ENCODE measurements at regions not wholly inside any gene's neighbourhood (a gene's known extent, or its start where the extent isn't known, plus 50 kb on each side); places are given as distances from the start of the nearest gene placed in this dataset.
A peak's percentile ranks its signal among the peaks of the same experiment; 100 is the strongest.

GRCh38 chr9:16174915-16175314, 622.1 kb downstream of the CCDC171 start:
- no peak for DNase-seq
- H3K27ac Mint-ChIP-seq = no peak overlapping the region
- CTCF ChIA-PET = no interaction called here
- H3K4me1 Mint-ChIP-seq (ENCODE audit: low read depth) = no peaks in the 10 kb centered on the region
- H3K36me3 Mint-ChIP-seq (ENCODE audit: low read depth) = no peaks in the 10 kb centered on the region
- H3K9me3 Mint-ChIP-seq = no peaks in the 10 kb centered on the region
- H3K4me3 Mint-ChIP-seq = no peak overlapping the region
- peaks cover 6% of the 10 kb centered on the region for H3K27me3 Mint-ChIP-seq (ENCODE audit: low read depth)
- intact Hi-C loops (cut with micrococcal nuclease) = no loop called here

DNA sequence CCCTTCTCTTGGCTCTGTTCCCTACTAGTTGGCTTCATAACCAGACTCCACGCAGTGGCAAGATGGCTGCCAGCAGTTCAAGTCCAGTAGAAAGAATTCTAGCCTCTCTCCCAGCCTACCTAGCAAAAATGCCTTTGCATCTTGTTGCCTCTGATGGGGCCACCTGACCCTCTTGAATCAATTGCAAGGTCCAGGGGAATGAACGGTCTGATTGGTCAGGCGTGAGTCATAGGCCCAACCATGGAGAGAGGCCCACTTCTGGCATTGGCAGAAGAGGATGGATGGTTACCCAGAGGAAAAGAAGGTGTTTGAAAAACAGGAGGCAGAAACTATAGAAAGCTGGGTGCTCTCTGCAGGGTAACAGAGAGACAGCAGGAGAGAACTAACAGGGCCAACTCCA, 622.6 kb downstream of the CCDC171 start:
- CTCF ChIA-PET = no interaction called here
- H3K4me1 Mint-ChIP-seq (ENCODE audit: low read depth) = no peaks in the 10 kb centered on the region

GRCh38 chr9:16178294-16178693, 625.5 kb downstream of the CCDC171 start:
- intact Hi-C loops (cut with micrococcal nuclease) = no loop called here
- no peaks in the 10 kb centered on the region for H3K9me3 Mint-ChIP-seq
- H3K27me3 Mint-ChIP-seq (ENCODE audit: low read depth) = peaks cover 8% of the 10 kb centered on the region
- no peak overlapping the region for H3K27ac Mint-ChIP-seq
- H3K36me3 Mint-ChIP-seq (ENCODE audit: low read depth) = no peaks in the 10 kb centered on the region
- no peak for DNase-seq
- no peak overlapping the region for H3K4me3 Mint-ChIP-seq
- CTCF ChIA-PET = no interaction called here
- H3K4me1 Mint-ChIP-seq (ENCODE audit: low read depth) = no peaks in the 10 kb centered on the region

More for the DNA sequence above, 622.6 kb downstream of the CCDC171 start:
- H3K9me3 Mint-ChIP-seq = no peaks in the 10 kb centered on the region
- DNase-seq = no peak
- no peak overlapping the region for H3K27ac Mint-ChIP-seq
- H3K27me3 Mint-ChIP-seq (ENCODE audit: low read depth) = peaks cover 7% of the 10 kb centered on the region
- H3K36me3 Mint-ChIP-seq (ENCODE audit: low read depth) = no peaks in the 10 kb centered on the region
- H3K4me3 Mint-ChIP-seq = no peak overlapping the region
- intact Hi-C loops (cut with micrococcal nuclease) = no loop called here

- Mint-ChIP-seq H3K9me3 (no peaks in the 10 kb centered on the region), H3K4me3 (no peak overlapping the region), H3K27me3 (ENCODE audit: low read depth) (peaks cover 8% of the 10 kb centered on the region), H3K36me3 (ENCODE audit: low read depth) (no peaks in the 10 kb centered on the region), H3K4me1 (ENCODE audit: low read depth) (no peaks in the 10 kb centered on the region), H3K27ac (no peak overlapping the region)
- peak; percentile 13 for DNase-seq
- CTCF ChIA-PET = interaction anchor here (0.6 kb wide), 2 partner anchors 20 to 246 kb away, joined by 4 to 7 read pairs; no protein-coding TSS in a partner anchor
- intact Hi-C loops (cut with micrococcal nuclease) = no loop called here
These were observed 626.7 kb downstream of the CCDC171 start for GRCh38 chr9:16179566-16179965.

GRCh38 chr9:16180091-16180490, 627.2 kb downstream of the CCDC171 start:
- Mint-ChIP-seq H3K36me3 (ENCODE audit: low read depth) (no peaks in the 10 kb centered on the region), H3K9me3 (no peaks in the 10 kb centered on the region), H3K4me3 (no peak overlapping the region), H3K27ac (no peak overlapping the region), H3K27me3 (ENCODE audit: low read depth) (peaks cover 8% of the 10 kb centered on the region), H3K4me1 (ENCODE audit: low read depth) (no peaks in the 10 kb centered on the region)
- DNase-seq = no peak
- intact Hi-C loops (cut with micrococcal nuclease) = no loop called here
- CTCF ChIA-PET = no interaction called here

- CTCF ChIA-PET = no interaction called here
- Mint-ChIP-seq H3K36me3 (ENCODE audit: low read depth) (no peaks in the 10 kb centered on the region), H3K4me1 (ENCODE audit: low read depth) (no peaks in the 10 kb centered on the region), H3K9me3 (no peaks in the 10 kb centered on the region), H3K4me3 (no peak overlapping the region), H3K27me3 (ENCODE audit: low read depth) (peaks cover 8% of the 10 kb centered on the region), H3K27ac (no peak overlapping the region)
- no peak for DNase-seq
- intact Hi-C loops (cut with micrococcal nuclease) = no loop called here
These were observed 627.7 kb downstream of the CCDC171 start for GRCh38 chr9:16180546-16180945.

- H3K36me3 Mint-ChIP-seq (ENCODE audit: low read depth) = no peaks in the 10 kb centered on the region
- CTCF ChIA-PET = no interaction called here
- intact Hi-C loops (cut with micrococcal nuclease) = no loop called here
- H3K27ac Mint-ChIP-seq = no peak overlapping the region
- H3K9me3 Mint-ChIP-seq = no peaks in the 10 kb centered on the region
- H3K4me1 Mint-ChIP-seq (ENCODE audit: low read depth) = no peaks in the 10 kb centered on the region
- peaks cover 8% of the 10 kb centered on the region for H3K27me3 Mint-ChIP-seq (ENCODE audit: low read depth)
- DNase-seq = no peak
- H3K4me3 Mint-ChIP-seq = no peak overlapping the region
These were observed 628.7 kb downstream of the CCDC171 start for GRCh38 chr9:16181539-16181938.

- intact Hi-C loops (cut with micrococcal nuclease) = no loop called here
- no peak overlapping the region for H3K4me3 Mint-ChIP-seq
- no peak overlapping the region for H3K27ac Mint-ChIP-seq
- H3K27me3 Mint-ChIP-seq (ENCODE audit: low read depth) = peaks cover 8% of the 10 kb centered on the region
- H3K4me1 Mint-ChIP-seq (ENCODE audit: low read depth) = no peaks in the 10 kb centered on the region
- H3K9me3 Mint-ChIP-seq = no peaks in the 10 kb centered on the region
- DNase-seq = no peak
- CTCF ChIA-PET = no interaction called here
- no peaks in the 10 kb centered on the region for H3K36me3 Mint-ChIP-seq (ENCODE audit: low read depth)
These were observed 629.9 kb downstream of the CCDC171 start for GRCh38 chr9:16182784-16183183.

DNA sequence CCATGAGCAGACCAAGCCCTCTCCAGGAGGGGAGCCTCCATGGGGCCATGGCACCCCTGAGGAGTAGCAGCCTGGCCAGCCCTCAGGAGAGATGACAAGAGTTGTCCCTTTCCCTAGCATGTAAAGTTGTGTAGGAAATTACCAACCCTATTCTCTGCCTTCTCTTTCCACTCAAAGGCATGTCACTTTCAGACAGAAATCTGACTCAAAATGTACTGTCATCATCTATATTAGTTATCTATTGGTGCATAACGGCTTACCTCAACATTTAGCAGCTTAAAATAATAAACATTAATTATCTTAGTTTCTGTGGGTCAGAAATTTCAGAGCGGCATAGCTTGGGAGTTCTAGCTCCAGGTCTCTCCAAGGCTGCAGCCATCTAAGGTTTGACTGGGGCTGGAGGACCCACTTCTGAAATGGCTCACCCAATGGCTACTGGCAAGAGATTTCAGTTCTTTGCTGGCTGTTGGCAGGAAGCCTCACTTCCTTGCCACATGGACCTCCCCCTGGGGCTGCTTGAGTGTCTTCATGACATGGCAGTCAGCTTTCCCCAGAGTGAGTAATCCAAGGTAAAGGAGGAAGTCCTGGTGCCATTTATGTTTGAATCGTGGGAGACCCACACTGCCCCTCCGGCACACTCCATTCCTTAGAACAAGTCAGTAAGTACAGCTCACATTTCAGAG, 632.3 kb downstream of the CCDC171 start:
- Mint-ChIP-seq H3K27me3 (ENCODE audit: low read depth) (peaks cover 3% of the 10 kb centered on the region), H3K4me3 (no peak overlapping the region), H3K36me3 (ENCODE audit: low read depth) (no peaks in the 10 kb centered on the region), H3K9me3 (peaks cover 5% of the 10 kb centered on the region), H3K4me1 (ENCODE audit: low read depth) (no peaks in the 10 kb centered on the region), H3K27ac (no peak overlapping the region)
- intact Hi-C loops (cut with micrococcal nuclease) = no loop called here
- DNase-seq = no peak
- CTCF ChIA-PET = no interaction called here

DNA sequence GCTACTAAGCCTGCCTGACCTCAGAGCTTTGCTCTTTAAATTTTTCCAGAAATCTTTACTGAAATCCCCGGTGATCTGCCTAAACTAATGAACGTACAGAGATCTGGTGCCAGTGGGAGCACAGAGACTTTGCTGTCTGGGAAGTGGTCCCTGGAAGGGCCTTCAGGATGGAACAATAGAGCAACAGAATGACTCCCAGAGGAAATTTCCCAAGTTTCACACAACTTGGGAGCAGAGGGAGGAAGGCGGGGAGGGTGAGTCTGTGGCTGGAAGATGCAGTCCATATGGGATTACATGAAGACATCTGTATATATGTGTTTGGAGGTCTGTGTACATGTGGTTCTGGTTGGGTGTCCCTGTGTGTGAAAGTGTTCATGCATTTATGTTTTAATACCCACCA, 638.3 kb downstream of the CCDC171 start:
- Mint-ChIP-seq H3K36me3 (ENCODE audit: low read depth) (no peaks in the 10 kb centered on the region), H3K4me1 (ENCODE audit: low read depth) (no peaks in the 10 kb centered on the region), H3K27ac (no peak overlapping the region), H3K27me3 (ENCODE audit: low read depth) (no peaks in the 10 kb centered on the region), H3K9me3 (peaks cover 7% of the 10 kb centered on the region), H3K4me3 (no peak overlapping the region)
- no peak for DNase-seq
- intact Hi-C loops (cut with micrococcal nuclease) = loop anchor here (10.0 kb wide), 1 partner anchor 1274 kb away; no protein-coding TSS in a partner anchor
- CTCF ChIA-PET = no interaction called here

DNA sequence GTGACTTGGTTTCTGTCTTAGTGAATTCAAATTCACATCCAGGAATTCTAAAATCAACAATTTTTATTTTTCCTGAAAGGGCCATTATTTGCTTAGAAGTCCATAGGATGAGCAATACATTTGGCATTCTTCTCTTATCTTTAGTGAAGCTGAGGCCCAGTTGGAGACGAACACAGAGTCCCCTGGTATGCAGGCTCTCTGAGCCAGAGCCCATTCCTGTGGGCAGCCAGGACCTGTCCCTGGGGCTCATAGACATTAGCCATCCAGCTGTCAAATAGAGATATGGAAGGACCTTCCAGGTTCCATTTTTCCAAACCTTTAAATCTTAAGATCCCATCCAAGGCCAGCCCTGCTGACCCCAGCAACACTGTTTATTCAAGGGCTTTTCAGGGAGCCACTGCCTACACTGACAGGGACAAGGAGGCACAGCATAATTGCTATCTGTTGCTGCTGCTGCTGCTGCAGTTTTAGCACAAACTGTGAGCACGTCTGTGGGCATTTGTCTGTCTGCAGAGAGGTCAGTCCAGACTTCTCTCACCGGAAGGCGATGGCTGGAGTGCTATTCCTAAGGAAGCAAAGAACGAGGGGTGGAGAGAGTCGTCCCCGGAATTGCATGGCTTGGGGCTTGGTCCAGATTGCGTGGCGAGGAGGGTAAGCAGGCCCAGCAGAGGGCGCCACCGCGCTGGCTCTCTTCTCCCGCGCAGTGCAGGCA, 639.0 kb downstream of the CCDC171 start:
- no peaks in the 10 kb centered on the region for H3K36me3 Mint-ChIP-seq (ENCODE audit: low read depth)
- intact Hi-C loops (cut with micrococcal nuclease) = loop anchor here (10.0 kb wide), 1 partner anchor 1273 kb away; no protein-coding TSS in a partner anchor
- CTCF ChIA-PET = no interaction called here
- H3K4me1 Mint-ChIP-seq (ENCODE audit: low read depth) = no peaks in the 10 kb centered on the region
- H3K27me3 Mint-ChIP-seq (ENCODE audit: low read depth) = no peaks in the 10 kb centered on the region
- H3K27ac Mint-ChIP-seq = no peak overlapping the region
- H3K9me3 Mint-ChIP-seq = peaks cover 7% of the 10 kb centered on the region
- H3K4me3 Mint-ChIP-seq = no peak overlapping the region
- DNase-seq = peak; percentile 55

DNA sequence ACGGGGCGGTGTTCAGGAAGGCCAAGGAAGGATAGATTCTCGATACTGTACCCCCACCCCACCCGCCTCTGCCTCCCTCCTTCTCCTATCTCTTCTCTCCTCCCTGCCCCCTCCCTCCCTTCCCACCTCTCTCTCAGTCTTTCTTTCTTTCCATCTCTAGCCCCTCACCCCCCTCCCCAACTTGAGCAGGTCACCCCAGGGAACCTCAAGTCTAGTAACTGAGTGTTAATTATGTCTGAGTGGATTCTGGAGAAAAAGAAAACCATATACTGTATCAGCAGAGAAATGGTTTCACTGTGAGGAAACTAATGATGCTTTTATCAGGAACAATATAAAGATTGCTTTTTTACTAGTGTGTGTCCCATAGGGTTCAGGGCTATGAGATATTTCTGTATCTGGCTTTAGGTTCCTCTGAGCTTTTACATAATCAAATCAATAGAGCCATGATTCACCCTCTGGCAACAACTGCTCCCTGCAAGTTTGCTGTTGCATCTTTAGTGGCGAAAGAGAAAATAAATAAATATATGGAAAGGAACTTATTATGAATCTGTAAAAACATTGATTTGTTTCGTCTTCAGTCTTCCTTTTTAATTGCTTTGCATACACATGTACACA, 639.7 kb downstream of the CCDC171 start:
- intact Hi-C loops (cut with micrococcal nuclease) = loop anchor here (10.0 kb wide), 1 partner anchor 1272 kb away; no protein-coding TSS in a partner anchor

GRCh38 chr9:16193066-16193465, 640.2 kb downstream of the CCDC171 start:
- no peak overlapping the region for H3K27ac Mint-ChIP-seq

More for the DNA sequence above, 639.7 kb downstream of the CCDC171 start:
- Mint-ChIP-seq H3K27me3 (ENCODE audit: low read depth) (no peaks in the 10 kb centered on the region), H3K27ac (no peak overlapping the region), H3K9me3 (peaks cover 7% of the 10 kb centered on the region), H3K4me1 (ENCODE audit: low read depth) (no peaks in the 10 kb centered on the region), H3K4me3 (no peak overlapping the region), H3K36me3 (ENCODE audit: low read depth) (no peaks in the 10 kb centered on the region)
- CTCF ChIA-PET = no interaction called here
- DNase-seq = no peak

More at GRCh38 chr9:16193066-16193465, 640.2 kb downstream of the CCDC171 start:
- H3K27me3 Mint-ChIP-seq (ENCODE audit: low read depth) = no peaks in the 10 kb centered on the region
- no peak overlapping the region for H3K4me3 Mint-ChIP-seq
- no peak for DNase-seq
- CTCF ChIA-PET = no interaction called here
- no peaks in the 10 kb centered on the region for H3K36me3 Mint-ChIP-seq (ENCODE audit: low read depth)
- H3K9me3 Mint-ChIP-seq = peaks cover 7% of the 10 kb centered on the region
- H3K4me1 Mint-ChIP-seq (ENCODE audit: low read depth) = no peaks in the 10 kb centered on the region
- intact Hi-C loops (cut with micrococcal nuclease) = loop anchor here (10.0 kb wide), 1 partner anchor 1272 kb away; no protein-coding TSS in a partner anchor
